PFSK-1 (cell line): ENCODE measurements at regions not wholly inside any gene's neighbourhood (a gene's known extent, or its start where the extent isn't known, plus 50 kb on each side); places are given as distances from the start of the nearest gene placed in this dataset.

ENCODE experiments used
- POLR2AphosphoS5 ChIP-seq: IDR thresholded peaks from 2 replicates; pipeline ENCODE4 v1.6.1; 2012; ENCODE audit warnings: low read depth, mild to moderate bottlenecking, control low read depth, low read length, moderate library complexity
- TAF1 ChIP-seq: IDR thresholded peaks from 2 replicates; pipeline ENCODE4 v1.6.1; 2012; ENCODE audit warnings: low read length, control low read depth, borderline replicate concordance; ENCODE audit not compliant: insufficient read depth

GRCh38 chr6:44525761-44526351 lies 138.3 kb downstream of the CDC5L start:
- TF ChIP-seq POLR2AphosphoS5: no peak
- no peak for TF ChIP-seq TAF1
